Activated CD4-positive, CD25-positive, alpha-beta regulatory T cell (primary cell): ENCODE measurements at regions not wholly inside any gene's neighbourhood (a gene's known extent, or its start where the extent isn't known, plus 50 kb on each side); places are given as distances from the start of the nearest gene placed in this dataset.
"Not testable (repeated sequence)": the region's sequence is repeated elsewhere in the genome, so short reads cannot be mapped to it uniquely, and the experiment has no call there.

Source experiments
- DNase-seq, 4 experiments: peaks; one replicate each; lab custom pipeline; 2025; lab: John Stamatoyannopoulos, UW

DNA sequence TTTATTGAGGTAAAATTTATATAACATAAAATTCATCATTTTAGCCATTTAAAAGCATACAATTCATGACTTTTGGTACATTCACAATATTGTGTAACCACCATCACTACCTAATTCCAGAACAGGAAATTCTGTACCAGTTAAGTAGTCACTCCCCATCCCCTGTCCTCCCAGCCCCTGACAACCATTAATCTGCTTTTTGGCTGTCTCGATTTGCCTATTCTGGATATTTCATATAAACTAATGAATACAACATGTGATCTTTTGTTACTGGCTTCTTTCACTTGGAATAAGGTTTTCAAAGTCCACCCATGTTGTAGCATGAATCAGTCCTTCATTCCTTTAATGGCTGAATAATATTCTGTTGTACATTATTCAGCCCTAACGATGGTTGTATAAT is 115.6 kb upstream of the KLF14 start:
- DNase-seq, result no peak

DNA sequence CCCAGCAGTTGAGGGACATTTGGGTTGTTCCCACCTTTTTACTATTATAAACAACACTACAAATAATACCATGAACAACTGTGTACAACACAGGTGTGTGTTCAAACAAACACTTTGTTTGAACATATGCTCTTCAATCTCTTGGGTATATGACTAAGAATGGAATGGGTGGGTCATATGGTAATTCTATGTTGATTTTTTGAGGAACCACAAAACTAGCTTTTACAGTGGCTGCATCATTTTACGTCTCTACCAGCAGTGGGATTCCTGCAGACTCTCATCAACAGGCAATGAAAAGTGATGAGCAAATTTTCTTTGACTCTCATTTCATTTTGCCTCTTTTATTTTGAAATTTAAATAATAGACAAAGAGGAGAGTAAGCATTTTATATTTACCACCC is 116.9 kb upstream of the KLF14 start:
- DNase-seq, result no peak

DNA sequence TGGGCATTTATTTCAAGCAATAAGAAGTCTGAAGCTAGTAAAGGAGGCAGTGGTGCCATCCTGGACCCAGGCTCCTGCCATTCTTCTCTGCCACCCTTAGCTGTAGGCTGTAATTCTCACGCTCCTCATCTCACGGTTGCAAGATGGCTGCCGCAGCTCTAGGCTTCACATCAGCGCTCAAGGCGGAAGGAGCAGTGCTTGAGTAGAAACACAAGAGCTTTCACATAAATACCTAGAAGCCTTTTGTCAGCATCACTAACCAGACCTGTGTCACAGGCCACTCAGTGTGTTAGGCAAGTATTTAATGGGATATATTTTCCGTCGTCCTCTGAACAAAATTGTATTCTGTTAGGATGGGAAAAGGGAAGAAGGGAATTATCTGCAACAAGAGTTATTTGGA is 118.9 kb upstream of the KLF14 start:
- no peak for DNase-seq

DNA sequence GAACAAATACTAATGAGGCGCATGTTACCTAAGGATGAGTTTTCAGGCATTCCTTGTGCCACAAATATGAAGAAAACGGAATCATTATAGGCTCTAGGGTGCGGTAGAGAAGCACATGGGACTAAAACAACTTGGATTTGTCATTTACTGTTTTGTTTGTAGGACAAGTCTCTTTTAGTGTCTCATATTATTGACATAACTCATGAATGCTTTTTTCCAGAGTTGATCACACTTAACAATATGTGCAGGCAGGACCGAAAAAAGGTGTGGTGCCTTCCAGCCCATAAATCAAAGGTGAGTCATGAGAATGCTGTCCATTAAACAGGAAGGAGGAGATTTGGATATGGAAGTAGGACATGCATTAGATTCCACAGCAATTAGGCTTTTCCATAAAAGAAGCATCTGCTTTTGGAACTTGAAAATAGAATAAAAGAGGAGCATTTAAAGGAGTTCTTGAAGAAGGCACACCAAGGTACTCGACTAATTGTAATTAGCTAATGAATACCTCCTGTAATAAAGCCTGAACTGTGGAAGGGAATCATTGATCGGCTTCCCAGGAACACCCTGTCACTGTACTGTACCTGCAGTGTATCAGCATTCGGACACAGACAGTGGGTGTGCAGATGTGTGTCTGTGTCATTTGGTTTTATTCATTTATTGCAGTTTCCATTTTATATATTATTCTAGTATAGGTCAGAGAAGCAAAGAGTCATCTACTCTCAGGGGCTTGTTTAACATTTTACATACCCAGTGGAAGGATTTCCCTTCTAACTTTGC is 119.7 kb upstream of the KLF14 start:
- DNase-seq, result no peak

DNA sequence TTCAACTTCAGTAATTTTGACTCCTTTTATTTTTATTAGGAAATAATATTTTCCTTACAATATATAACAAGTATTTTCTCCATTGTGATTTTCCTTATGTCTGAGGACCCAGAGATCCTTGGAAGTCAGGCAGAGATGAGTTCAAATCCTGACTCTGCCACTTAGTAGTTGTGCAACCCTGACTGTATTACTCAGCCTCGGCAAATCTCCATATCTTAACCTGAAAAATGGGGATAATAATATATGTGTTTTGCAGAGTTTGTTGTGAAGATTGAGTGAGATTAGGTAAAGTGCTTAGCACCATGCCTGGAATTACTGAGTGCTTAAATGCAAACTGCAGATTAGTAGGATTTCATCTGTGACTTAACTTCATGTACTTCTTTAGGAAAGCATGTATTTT is 120.5 kb upstream of the KLF14 start:
- no peak for DNase-seq

DNA sequence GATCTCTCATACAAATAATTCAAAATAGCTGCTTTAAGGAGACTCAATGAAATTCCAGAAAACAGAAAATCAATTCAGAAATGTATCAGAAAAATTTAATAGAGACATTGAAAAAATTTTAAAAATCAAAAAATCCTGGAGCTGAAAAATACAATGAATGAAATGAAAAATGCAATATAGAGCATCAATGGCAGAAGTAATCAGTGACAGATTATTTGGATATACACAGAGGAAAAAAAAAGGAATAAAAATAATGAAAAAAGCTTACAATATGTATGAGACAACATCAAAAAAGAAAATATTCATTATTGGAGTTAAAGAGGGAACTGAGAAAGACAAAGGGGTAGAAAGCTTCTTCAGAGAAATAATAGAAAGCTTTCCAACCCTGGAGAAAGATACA is 122.9 kb upstream of the KLF14 start:
- DNase-seq, result no peak

DNA sequence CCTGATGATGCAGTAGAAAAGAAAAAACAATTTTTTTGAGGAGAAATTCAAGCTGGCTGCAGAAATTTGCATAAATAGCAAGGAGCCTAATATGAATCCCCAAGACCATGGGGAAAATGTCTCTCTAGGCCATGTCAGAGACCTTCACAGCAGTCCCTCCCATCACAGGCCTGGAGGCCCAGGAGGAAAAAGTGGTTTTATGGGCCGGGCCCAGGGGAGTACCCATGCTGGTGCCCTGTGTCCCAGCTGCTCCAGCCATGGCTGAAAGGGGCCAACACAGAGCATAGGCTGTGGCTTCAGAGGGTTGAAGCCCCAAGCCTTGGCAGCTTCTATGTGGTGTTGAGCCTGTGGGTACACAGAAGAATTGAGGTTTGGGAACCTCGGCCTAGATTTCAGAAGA is 126.8 kb upstream of the KLF14 start:
- not testable (repeated sequence) for DNase-seq

DNA sequence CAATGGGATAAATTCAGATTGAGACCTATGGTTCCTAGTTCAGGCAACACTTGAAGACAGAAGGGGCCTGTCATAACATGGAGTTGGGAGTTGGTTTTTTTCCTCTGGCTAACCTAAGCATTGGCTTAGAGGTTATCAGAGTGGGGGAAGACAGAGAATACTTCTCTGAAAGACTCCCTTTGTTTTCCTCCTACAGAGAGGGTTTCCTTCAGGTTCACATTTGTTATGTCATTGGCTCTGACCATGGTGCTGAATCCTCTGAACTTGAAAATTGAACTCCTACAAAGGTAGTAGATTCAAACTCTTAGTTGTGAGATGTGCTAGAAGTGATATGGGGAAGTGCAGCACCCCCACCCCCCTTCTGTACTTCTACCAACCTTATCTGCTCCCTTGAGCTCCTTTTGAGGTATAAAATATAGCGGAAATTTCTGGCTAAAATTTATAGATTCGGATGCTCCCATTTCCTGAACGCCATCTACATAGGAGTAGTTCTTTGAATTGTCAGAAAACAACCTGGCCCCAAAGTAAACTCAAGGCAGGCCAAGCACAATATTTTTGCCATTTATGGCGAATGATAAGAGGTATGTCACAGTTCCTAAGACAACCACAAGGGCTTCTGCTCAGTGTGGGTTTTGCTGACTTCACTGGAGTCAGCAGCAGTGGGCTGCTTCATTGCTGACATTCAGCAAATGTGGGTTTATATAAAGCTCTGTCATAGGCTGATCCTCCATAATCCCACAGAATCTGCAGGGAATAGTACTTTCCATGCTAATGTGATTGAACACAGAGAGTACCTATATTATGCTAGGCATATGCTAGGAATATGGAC is 131.6 kb upstream of the KLF14 start:
- no peak for DNase-seq

DNA sequence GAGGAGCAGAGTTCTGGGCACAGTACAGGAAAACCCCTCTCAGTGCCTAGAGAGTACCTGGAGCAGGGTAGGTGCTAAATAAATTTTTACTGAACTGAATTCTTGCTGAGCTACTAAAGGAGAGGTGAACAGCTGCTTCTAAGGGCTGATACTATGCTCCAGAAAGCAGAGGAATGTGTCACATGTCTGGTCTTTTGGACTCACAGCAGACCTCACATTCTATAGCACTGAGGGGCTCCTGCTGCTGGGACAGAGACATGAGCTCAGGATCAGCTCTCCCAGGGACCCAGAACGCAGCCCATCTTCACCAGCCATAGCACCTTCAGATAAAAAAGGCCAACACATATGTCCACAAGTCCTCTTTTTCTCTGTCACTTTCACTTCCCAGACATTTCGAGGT is 133.0 kb upstream of the KLF14 start:
- DNase-seq, result no peak

DNA sequence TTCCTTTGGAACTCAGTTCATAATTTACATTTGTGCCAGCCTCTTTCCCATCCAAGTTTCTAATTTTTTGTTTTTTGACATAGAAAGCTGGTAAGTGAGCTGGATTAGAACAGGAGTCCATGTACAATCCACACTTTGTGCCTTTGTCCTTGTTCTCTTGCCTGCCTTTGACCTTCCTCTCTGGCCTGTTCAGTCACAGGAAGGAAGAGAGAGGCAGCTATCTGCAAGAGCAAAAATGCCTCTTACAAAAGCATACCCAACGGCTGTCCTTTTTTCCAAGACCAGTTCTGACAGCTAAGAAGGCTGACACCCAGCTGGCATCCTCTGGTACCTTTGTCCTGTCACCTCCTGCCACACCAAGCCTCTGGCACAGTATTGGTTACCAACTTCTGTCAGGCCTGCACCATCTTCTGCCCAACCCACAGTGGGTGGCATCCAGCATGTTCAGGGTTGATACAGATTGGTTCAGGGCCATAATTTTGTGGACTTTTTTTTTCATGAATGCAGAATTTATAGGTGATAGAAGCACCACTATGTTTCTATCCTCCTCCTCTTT is 133.7 kb upstream of the KLF14 start:
- DNase-seq, result no peak

DNA sequence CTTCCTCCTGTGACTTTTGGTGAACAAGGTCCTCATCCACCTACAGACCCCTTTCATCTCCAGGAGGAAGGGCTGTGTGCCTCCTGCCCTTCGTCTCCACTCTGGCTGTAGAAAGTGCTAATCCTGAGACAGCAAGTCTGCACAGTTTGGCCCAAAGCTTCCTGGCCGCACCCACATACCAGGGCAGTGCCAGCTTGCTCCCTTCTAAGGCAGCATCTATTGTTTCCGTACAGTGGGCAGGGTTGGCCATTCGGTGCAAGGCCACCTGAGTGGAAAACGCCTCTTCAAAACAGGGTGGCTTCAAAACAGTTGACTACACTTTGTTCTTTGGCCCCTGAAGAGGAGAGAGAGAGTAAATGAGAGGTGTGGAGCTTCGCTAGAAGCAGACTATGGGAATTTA is 134.1 kb upstream of the KLF14 start:
- no peak for DNase-seq

DNA sequence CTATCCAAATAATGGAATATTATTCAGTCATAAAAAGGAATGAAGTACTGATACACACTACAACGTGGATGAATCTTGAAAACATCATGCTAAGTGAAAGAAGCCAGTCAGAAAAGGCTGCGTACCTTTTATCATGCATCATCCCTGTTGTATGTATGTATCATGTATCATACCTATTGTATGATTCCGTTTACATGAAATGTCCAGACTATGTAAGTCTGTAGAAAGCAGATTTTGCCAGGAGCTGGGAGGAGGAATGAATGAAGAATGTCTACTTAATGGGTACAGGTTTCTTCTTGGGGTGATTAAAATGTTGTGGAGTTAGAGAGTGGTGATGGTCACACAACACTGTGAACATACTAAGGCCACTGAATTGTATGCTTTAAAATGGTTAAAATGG is 135.9 kb upstream of the KLF14 start:
- no peak for DNase-seq

DNA sequence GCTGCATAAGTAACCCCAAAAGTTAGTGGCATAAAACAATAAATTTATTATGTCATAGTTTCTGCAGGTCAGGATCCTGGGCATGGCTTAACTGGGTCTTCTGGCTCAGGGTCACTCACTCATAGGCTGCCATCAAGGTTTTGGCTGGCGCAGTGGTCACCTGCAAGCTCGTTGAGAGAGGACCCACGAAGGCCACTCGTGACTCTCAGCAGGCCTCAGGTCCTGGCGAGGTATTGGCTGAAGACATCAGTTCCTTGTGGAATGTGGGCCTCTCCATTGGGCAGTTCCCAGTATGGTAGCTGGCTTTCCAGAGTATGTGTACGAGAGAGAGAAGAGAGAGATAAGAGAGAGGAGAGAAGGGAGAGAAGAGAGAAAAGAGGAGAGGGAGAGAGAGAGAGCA is 138.3 kb upstream of the KLF14 start:
- DNase-seq, result no peak

DNA sequence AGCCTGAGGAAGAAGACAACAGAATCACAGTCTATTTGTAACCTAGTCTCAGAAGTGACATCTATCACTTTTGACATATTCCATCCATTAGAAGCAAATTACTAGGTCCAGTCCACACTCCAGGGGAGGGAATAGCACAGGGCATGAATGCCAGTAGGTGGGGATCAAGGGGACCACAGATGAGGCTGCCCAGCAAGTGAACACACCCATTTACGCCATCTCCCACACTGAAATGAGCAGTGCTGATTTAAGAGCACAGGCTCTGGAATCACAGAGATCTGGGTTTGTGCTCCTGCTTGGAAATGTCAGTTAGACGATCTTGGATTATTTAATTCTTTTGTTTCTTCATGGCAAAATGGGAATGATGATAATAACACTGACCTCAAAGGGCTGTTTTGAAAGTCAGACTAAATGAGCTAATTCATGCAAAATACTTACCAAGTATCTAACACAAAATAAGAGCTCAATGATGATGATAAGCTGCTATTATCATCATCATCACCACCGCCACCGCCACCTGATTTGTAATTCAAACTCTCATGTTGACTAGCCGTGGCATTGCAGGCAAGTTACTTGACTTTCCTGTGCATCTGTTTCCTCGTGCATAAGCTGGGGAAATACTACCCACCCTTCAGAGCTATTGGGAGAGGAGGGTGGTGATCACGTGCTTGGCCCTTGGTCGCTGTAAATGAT is 138.9 kb upstream of the KLF14 start:
- no peak for DNase-seq

DNA sequence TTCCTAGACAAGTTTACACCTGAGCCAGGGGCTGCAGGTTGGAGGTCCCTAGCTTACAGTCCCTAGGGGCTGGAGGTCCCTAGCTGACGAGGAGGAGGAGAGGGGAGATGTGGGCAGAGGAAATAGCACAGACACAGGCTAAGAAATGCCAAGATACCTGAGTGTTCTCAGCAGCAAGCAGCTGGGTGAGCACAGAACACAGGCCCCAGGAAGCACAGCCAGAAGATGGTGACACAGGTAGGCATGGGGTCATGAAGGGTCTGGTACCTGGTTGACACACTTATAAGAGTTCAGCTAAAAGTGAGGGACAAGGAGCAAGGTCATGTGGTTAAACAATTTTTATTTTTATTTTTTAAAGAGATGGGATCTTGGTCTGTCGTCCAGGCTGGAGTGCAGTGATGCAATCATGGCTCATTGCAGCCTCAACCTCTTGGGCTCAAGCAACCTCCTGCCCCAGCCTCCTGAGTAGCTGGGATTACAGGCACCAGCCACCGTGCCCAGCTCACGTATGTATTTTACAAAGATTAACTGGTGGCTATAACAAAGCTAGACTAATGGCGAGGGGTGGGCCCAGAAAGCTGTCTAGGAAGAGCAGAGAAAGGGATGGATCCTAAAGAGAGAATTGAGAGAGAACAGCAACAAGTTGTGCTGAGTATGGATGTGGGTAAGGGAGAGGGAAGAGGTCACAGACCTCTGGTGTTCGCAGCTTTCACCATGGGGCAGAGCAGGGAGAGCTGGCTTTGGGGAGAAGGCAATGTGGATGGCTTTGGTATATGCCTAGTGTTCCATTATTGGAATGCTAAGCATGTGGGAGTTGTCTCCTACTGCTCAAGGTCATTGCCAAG is 140.3 kb upstream of the KLF14 start:
- DNase-seq, result no peak

DNA sequence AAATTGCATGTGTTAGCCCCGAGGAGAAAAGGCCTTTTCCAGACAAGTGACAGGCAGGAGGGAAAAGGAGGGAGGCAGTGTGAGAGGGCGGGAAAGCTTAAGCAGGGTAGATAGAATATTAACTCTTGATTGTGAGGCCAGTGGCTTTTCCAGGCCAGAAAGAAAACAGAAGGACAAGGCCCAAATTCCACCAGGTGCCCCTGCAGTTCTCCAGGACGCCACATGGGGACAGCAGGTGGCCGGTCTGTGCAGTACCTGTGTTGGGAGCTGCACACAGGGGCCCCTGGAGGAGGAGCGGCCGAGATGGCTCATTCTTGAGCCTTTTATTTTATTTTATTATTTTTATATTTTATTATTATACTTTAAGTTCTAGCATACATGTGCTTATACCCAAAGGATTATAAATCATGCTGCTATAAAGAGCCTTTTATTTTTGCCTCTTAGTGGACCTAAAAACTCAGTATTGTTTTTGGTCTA is 141.3 kb upstream of the KLF14 start:
- DNase-seq, result peak in 3 of 4 experiments; percentile 4 to 39 (median 20)

DNA sequence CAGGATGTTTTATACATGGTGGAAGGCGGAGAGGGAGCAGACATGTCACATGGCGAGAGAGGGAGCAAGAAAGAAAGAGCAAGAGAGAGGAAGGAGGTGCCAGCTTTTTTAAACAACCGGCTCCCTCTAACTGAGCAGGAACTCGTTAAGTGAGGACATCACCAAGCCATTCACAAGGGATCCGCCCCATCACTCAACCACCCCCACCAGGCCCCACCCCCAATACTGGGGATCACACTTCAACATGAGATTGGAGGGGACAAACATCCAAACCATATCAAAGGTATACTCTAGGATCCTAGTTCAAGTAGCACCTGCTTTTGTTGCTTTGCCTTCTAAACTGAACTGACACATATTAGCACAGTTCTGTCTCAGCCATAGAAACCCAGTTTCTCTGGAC is 141.9 kb upstream of the KLF14 start:
- DNase-seq, result no peak

DNA sequence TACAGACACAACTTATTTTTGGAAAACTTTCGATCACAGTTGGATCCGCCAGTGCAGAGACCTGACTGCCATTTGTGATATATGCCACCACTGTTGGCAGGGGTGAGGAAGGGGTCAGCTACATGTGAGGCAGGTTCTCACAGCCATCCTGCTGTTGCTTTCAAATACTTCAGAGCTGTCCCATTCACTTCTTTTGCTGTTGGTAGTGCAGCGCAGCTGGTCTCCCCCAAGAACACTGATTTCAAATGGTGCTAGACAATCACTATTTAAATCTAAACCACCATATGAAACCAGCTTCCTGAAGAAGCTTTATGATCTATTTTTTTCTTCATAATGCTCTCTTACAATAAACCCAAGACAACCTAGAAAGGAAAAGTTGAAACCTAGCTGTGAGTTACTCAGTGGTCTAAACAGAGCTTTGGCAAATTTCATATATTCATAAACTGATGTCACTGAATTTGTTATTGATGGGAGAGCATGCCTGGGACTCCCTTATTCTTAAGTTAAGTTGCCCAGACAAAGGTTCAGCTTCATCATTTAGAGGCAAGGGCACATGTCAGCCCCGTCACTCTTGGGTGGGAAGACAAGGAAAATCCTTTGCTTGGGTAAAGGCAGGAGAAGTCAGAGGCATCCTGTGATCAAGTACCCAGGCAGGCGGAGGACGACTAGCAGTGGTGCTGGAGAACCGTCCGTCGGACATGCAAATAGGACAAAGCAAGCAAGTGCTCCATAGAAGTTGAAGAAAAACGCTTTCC is 143.4 kb upstream of the KLF14 start:
- DNase-seq, result no peak

DNA sequence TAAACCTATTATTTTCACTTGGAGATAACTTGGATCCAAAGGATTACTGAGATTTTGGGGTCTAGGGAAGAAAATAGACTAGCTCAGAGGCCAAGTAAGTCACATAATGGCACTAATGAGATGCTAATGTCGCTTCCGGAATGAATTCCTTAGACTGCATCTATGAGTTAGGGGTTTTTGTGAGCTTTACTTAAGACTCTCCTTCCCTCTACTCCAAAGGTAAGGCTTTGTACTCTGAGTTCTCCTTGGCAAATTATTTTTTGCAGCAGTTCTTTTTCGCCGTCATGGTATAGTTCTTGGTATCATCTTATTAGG is 143.9 kb upstream of the KLF14 start:
- DNase-seq, result no peak

DNA sequence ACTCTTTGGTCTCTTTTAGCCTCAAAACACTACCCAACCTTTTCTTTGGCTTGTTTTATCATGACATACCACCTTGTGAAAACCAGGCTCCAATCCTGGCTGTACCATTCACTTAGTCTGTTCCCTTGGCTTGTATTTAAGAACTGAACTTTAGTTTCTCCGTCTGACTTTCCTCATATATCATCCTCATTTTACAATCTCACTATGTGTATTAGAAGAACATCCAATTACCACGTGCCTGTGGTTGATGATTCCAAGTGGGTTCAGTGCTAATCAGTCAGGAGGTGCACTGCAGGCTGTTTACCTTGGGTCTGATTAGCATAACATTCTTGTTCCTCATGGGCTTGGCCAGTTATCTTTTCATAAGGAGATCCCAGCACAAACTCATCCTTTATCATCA is 144.8 kb upstream of the KLF14 start:
- no peak for DNase-seq

DNA sequence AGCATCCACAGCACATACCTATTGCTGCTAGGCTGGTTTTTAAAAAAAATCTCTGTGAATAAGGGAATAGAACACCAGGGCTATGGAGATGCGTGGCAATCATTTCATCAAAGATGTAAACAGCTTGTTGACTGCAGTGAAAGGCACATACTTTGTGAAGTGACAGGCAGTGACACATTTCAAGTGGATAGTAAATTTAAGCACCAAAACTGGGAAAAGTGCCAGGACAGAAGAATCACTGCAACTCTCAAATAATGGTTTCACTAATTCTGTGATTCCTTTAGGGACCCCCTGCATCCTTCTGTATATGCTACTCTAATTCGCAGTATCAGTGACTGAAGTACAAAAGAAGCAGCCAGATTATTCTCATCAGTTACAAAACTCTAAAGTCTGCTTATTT is 145.2 kb upstream of the KLF14 start:
- DNase-seq, result no peak
